K562 (cell line): ENCODE measurements at regions not wholly inside any gene's neighbourhood (a gene's known extent, or its start where the extent isn't known, plus 50 kb on each side); places are given as distances from the start of the nearest gene placed in this dataset.
A peak's percentile ranks its signal among the peaks of the same experiment; 100 is the strongest.

Experiments
- C11orf30 ChIP-seq: fragments of 450-650 bp; IDR thresholded peaks from 2 replicates; pipeline ENCODE4 v1.6.1; 2016; ENCODE audit warnings: low read depth, mild to moderate bottlenecking
- CBX3 ChIP-seq, 2 experiments: IDR thresholded peaks; 1 replicate in 1 of 2; 2 replicates in 1 of 2; pipeline ENCODE4 v1.6.1; 2012; ENCODE audit warnings: inconsistent platforms in 2 of 2, low read length in 2 of 2, borderline replicate concordance in 1 of 2, control low read depth in 1 of 2
- NR3C1 ChIP-seq: sonication (generic); formaldehyde crosslinking; IDR thresholded peaks from 2 replicates; pipeline ENCODE4 v1.8.1; 2022; ENCODE audit warnings: missing genetic modification reagents
- RCOR1 ChIP-seq, 2 experiments: IDR thresholded peaks; 2 replicates each; pipeline ENCODE4 v1.6.1; 2012; ENCODE audit warnings: low read depth in 2 of 2, low read length in 2 of 2, borderline replicate concordance in 1 of 2, improper control_type of control experiment in 1 of 2
- SIX5 ChIP-seq, 2 experiments: IDR thresholded peaks; 2 replicates each; pipeline ENCODE4 v1.6.1; 2011; ENCODE audit warnings: low read length in 2 of 2, borderline replicate concordance in 1 of 2, low read depth in 1 of 2, mild to moderate bottlenecking in 1 of 2, moderate library complexity in 1 of 2; ENCODE audit not compliant: insufficient read depth in 1 of 2
- ZNF316 ChIP-seq: fragments of 450-650 bp; IDR thresholded peaks from 2 replicates; pipeline ENCODE4 v1.6.1; 2016
- ZNF431 ChIP-seq: sonication (generic); formaldehyde crosslinking; IDR thresholded peaks from 2 replicates; pipeline ENCODE4 v1.8.0; 2022; ENCODE audit warnings: mild to moderate bottlenecking, missing genetic modification reagents
- TF ChIP-seq, protein P1 (sequence below): fragments of 450-650 bp; IDR thresholded peaks from 2 replicates; pipeline ENCODE4 v1.6.1; 2016; ENCODE audit warnings: mild to moderate bottlenecking, moderate library complexity
- TF ChIP-seq, protein P2 (sequence below): fragments of 250-450 bp; sonication (Bioruptor Pico); IDR thresholded peaks from 2 replicates; pipeline ENCODE4 v1.4.0; 2020; ENCODE audit warnings: mild to moderate bottlenecking, moderate library complexity, borderline replicate concordance
- TF ChIP-seq, protein P3 (sequence below): fragments of 250-450 bp; sonication (Bioruptor Pico); IDR thresholded peaks from 2 replicates; pipeline ENCODE4 v1.5.0; 2021

DNA sequence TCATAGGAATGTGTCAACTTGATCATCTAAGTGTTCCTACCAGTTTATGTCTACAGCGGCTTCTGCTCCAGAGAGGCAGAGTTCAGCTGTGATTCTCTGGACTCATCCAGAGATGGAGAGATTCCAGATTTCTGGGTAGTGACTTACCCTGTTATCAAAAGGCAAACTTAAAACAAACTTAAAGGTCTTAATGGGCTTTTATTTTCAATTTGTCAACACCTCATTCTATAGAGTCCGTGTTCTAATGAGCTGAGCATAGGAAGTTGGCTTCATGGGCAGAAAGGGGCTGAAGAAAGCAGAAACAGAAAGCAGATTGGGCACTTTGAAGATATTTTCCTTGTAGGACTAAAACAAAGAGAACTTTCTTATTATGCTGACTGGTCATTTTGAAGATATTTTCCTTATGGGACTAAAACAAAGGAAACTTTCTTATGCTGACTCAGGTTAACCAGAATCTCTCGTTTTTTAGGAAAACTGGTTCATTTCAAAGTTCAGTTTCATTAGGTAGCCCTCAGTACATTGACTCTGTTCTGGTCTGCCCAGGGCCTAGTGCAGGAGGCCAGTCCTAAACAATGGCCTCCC, 185.1 kb downstream of the CDH26 start (continued):
- TF ChIP-seq, protein P1, sequence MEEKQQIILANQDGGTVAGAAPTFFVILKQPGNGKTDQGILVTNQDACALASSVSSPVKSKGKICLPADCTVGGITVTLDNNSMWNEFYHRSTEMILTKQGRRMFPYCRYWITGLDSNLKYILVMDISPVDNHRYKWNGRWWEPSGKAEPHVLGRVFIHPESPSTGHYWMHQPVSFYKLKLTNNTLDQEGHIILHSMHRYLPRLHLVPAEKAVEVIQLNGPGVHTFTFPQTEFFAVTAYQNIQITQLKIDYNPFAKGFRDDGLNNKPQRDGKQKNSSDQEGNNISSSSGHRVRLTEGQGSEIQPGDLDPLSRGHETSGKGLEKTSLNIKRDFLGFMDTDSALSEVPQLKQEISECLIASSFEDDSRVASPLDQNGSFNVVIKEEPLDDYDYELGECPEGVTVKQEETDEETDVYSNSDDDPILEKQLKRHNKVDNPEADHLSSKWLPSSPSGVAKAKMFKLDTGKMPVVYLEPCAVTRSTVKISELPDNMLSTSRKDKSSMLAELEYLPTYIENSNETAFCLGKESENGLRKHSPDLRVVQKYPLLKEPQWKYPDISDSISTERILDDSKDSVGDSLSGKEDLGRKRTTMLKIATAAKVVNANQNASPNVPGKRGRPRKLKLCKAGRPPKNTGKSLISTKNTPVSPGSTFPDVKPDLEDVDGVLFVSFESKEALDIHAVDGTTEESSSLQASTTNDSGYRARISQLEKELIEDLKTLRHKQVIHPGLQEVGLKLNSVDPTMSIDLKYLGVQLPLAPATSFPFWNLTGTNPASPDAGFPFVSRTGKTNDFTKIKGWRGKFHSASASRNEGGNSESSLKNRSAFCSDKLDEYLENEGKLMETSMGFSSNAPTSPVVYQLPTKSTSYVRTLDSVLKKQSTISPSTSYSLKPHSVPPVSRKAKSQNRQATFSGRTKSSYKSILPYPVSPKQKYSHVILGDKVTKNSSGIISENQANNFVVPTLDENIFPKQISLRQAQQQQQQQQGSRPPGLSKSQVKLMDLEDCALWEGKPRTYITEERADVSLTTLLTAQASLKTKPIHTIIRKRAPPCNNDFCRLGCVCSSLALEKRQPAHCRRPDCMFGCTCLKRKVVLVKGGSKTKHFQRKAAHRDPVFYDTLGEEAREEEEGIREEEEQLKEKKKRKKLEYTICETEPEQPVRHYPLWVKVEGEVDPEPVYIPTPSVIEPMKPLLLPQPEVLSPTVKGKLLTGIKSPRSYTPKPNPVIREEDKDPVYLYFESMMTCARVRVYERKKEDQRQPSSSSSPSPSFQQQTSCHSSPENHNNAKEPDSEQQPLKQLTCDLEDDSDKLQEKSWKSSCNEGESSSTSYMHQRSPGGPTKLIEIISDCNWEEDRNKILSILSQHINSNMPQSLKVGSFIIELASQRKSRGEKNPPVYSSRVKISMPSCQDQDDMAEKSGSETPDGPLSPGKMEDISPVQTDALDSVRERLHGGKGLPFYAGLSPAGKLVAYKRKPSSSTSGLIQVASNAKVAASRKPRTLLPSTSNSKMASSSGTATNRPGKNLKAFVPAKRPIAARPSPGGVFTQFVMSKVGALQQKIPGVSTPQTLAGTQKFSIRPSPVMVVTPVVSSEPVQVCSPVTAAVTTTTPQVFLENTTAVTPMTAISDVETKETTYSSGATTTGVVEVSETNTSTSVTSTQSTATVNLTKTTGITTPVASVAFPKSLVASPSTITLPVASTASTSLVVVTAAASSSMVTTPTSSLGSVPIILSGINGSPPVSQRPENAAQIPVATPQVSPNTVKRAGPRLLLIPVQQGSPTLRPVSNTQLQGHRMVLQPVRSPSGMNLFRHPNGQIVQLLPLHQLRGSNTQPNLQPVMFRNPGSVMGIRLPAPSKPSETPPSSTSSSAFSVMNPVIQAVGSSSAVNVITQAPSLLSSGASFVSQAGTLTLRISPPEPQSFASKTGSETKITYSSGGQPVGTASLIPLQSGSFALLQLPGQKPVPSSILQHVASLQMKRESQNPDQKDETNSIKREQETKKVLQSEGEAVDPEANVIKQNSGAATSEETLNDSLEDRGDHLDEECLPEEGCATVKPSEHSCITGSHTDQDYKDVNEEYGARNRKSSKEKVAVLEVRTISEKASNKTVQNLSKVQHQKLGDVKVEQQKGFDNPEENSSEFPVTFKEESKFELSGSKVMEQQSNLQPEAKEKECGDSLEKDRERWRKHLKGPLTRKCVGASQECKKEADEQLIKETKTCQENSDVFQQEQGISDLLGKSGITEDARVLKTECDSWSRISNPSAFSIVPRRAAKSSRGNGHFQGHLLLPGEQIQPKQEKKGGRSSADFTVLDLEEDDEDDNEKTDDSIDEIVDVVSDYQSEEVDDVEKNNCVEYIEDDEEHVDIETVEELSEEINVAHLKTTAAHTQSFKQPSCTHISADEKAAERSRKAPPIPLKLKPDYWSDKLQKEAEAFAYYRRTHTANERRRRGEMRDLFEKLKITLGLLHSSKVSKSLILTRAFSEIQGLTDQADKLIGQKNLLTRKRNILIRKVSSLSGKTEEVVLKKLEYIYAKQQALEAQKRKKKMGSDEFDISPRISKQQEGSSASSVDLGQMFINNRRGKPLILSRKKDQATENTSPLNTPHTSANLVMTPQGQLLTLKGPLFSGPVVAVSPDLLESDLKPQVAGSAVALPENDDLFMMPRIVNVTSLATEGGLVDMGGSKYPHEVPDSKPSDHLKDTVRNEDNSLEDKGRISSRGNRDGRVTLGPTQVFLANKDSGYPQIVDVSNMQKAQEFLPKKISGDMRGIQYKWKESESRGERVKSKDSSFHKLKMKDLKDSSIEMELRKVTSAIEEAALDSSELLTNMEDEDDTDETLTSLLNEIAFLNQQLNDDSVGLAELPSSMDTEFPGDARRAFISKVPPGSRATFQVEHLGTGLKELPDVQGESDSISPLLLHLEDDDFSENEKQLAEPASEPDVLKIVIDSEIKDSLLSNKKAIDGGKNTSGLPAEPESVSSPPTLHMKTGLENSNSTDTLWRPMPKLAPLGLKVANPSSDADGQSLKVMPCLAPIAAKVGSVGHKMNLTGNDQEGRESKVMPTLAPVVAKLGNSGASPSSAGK, result no peak
- TF ChIP-seq ZNF431 (CRISPR knock-in tag), result no peak
- TF ChIP-seq, protein P2, sequence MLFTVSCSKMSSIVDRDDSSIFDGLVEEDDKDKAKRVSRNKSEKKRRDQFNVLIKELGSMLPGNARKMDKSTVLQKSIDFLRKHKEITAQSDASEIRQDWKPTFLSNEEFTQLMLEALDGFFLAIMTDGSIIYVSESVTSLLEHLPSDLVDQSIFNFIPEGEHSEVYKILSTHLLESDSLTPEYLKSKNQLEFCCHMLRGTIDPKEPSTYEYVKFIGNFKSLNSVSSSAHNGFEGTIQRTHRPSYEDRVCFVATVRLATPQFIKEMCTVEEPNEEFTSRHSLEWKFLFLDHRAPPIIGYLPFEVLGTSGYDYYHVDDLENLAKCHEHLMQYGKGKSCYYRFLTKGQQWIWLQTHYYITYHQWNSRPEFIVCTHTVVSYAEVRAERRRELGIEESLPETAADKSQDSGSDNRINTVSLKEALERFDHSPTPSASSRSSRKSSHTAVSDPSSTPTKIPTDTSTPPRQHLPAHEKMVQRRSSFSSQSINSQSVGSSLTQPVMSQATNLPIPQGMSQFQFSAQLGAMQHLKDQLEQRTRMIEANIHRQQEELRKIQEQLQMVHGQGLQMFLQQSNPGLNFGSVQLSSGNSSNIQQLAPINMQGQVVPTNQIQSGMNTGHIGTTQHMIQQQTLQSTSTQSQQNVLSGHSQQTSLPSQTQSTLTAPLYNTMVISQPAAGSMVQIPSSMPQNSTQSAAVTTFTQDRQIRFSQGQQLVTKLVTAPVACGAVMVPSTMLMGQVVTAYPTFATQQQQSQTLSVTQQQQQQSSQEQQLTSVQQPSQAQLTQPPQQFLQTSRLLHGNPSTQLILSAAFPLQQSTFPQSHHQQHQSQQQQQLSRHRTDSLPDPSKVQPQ (CRISPR knock-in tag), result no peak
- peak; percentile 66; the same call in 1 of the 2 replicates for TF ChIP-seq C11orf30
- TF ChIP-seq RCOR1 (IDR thresholded peaks at IDR 0.05; ENCODE audit: borderline replicate concordance in 1 of 2, low read depth in 2 of 2, low read length in 2 of 2), result no peak
- no peak for TF ChIP-seq SIX5 (IDR thresholded peaks at IDR 0.05; ENCODE audit: borderline replicate concordance in 1 of 2, insufficient read depth in 1 of 2, low read depth in 1 of 2, low read length in 2 of 2)
- peak; percentile 88 for TF ChIP-seq ZNF316
- TF ChIP-seq NR3C1 (CRISPR knock-in tag), result no peak
- TF ChIP-seq, protein P3, sequence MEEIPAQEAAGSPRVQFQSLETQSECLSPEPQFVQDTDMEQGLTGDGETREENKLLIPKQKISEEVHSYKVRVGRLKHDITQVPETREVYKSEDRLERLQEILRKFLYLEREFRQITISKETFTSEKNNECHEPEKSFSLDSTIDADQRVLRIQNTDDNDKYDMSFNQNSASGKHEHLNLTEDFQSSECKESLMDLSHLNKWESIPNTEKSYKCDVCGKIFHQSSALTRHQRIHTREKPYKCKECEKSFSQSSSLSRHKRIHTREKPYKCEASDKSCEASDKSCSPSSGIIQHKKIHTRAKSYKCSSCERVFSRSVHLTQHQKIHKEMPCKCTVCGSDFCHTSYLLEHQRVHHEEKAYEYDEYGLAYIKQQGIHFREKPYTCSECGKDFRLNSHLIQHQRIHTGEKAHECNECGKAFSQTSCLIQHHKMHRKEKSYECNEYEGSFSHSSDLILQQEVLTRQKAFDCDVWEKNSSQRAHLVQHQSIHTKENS (CRISPR knock-in tag), result no peak
- no peak for TF ChIP-seq CBX3 (IDR thresholded peaks at IDR 0.05; ENCODE audit: borderline replicate concordance in 1 of 2, low read length in 2 of 2)
